GM21381 (cell line): ENCODE measurements at regions not wholly inside any gene's neighbourhood (a gene's known extent, or its start where the extent isn't known, plus 50 kb on each side); places are given as distances from the start of the nearest gene placed in this dataset.

Experiments used
- ATAC-seq: cut with Tn5 transposase; IDR thresholded peaks from one replicate; pipeline ENCODE4 v1.9.1; 2021; ENCODE audit warnings: mild to moderate bottlenecking, moderate library complexity; ENCODE audit not compliant: unreplicated experiment

- no peak for ATAC-seq
These were observed 478.5 kb downstream of the GPAM start for GRCh38 chr10:111705021-111705420.

- ATAC-seq: no peak
These were observed 477.2 kb downstream of the GPAM start for GRCh38 chr10:111706331-111706730.

- ATAC-seq: no peak
These were observed 476.5 kb downstream of the GPAM start for GRCh38 chr10:111707076-111707475.

- ATAC-seq: no peak
These were observed 474.0 kb downstream of the GPAM start for GRCh38 chr10:111709603-111710002.

- no peak for ATAC-seq
These were observed 467.5 kb downstream of the GPAM start for GRCh38 chr10:111716032-111716431.

- no peak for ATAC-seq
These were observed 459.4 kb downstream of the GPAM start for GRCh38 chr10:111724121-111724520.

- no peak for ATAC-seq
These were observed 458.5 kb downstream of the GPAM start for GRCh38 chr10:111725050-111725449.

- ATAC-seq: no peak
These were observed 451.3 kb downstream of the GPAM start for GRCh38 chr10:111732166-111732785.

GRCh38 chr10:111739125-111739873, 444.3 kb downstream of the GPAM start:
- no peak for ATAC-seq

- no peak for ATAC-seq
These were observed 443.8 kb downstream of the GPAM start for GRCh38 chr10:111739874-111740139.

GRCh38 chr10:111745982-111746381, 437.6 kb downstream of the GPAM start:
- no peak for ATAC-seq

- no peak for ATAC-seq
These were observed 435.8 kb downstream of the GPAM start for GRCh38 chr10:111747751-111748150.

- no peak for ATAC-seq
These were observed 435.4 kb downstream of the GPAM start for GRCh38 chr10:111748184-111748583.

- ATAC-seq: no peak
These were observed 433.3 kb downstream of the GPAM start for GRCh38 chr10:111750165-111750849.

- no peak for ATAC-seq
These were observed 427.1 kb downstream of the GPAM start for GRCh38 chr10:111756217-111757061.

GRCh38 chr10:111758593-111758992, 425.0 kb downstream of the GPAM start:
- no peak for ATAC-seq

GRCh38 chr10:111762114-111762513, 421.5 kb downstream of the GPAM start:
- no peak for ATAC-seq

- no peak for ATAC-seq
These were observed 418.3 kb downstream of the GPAM start for GRCh38 chr10:111765216-111765615.

GRCh38 chr10:111766464-111766863, 417.1 kb downstream of the GPAM start:
- ATAC-seq: no peak

GRCh38 chr10:111767661-111768060, 415.9 kb downstream of the GPAM start:
- ATAC-seq: no peak

- no peak for ATAC-seq
These were observed 409.6 kb downstream of the GPAM start for GRCh38 chr10:111773950-111774349.
